ENCODE measurements at regions not wholly inside any gene's neighbourhood (a gene's known extent, or its start where the extent isn't known, plus 50 kb on each side); places are given as distances from the start of the nearest gene placed in this dataset.

DNA sequence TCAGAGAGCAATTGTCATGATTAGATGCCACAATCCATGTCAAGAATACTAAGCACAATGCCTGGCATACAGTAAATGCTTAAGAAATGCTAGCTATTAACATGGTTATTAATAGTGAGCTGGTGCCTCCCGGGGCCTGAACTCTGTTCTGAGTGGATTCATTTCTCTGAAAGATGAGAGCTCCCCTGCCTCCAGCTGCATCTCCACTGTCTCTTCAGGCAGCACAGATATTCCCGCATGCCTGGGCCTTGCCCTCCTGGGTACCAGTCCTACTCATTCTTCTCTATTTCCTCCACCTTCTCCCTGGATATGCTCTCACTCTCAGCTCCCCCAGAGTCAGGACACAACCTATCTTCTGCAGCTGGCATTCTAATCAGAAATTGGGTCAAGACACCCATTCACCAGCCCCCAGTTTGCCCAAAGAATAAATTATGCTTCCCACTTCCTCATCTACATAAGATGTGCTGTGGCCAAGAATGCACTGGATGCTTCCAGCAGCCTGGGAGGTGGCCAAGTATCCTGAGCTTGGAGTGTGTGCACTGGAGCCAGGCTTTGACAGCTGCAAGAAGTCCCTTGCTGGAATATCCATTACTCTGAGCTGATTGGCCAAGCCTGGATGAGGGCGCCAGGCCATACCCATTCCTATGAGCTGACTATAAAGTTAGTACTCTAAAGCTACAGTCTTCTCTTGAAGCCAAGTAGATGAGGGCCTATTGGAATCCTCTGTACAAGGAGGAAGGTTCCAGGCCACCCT, 669.0 kb downstream of the ACTL7B start:
- Histone ChIP-seq H3K27me3 (ENCODE audit: control insufficient read depth, insufficient read depth, low read length) (no peaks in the 10 kb centered on the region), H3K4me3 (ENCODE audit: low read depth, low read length) (no peak overlapping the region), H3K36me3 (ENCODE audit: control insufficient read depth, insufficient read depth, low read length) (no peaks in the 10 kb centered on the region)
- DNase-seq (ENCODE audit: low read depth): no peak
- TF ChIP-seq, protein P1, sequence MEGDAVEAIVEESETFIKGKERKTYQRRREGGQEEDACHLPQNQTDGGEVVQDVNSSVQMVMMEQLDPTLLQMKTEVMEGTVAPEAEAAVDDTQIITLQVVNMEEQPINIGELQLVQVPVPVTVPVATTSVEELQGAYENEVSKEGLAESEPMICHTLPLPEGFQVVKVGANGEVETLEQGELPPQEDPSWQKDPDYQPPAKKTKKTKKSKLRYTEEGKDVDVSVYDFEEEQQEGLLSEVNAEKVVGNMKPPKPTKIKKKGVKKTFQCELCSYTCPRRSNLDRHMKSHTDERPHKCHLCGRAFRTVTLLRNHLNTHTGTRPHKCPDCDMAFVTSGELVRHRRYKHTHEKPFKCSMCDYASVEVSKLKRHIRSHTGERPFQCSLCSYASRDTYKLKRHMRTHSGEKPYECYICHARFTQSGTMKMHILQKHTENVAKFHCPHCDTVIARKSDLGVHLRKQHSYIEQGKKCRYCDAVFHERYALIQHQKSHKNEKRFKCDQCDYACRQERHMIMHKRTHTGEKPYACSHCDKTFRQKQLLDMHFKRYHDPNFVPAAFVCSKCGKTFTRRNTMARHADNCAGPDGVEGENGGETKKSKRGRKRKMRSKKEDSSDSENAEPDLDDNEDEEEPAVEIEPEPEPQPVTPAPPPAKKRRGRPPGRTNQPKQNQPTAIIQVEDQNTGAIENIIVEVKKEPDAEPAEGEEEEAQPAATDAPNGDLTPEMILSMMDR (IDR thresholded peaks at IDR 0.05; ENCODE audit: insufficient read depth, low read length, severe bottlenecking): no peak
- no peak for FAIRE-seq

DNA sequence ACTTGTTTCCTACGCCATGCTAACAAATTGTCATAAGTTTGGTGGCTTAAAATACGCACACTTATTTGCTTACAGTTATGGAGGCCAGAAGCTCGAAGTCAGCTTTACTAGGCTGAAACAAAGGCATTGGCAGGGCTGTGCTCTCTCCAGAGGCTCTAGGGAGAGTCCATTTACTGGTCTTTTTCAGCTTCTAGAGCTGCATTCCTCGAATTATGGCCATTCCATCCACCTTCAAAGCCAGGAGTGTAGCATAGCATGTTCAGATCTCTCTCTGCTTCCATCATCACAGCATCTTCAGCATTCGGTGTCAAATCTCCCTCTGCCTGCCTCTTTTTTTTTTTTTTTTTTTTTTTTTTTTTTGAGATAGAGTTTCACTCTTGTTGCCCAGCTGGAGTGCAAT, 670.2 kb downstream of the ACTL7B start:
- no peak overlapping the region for H3K4me3 ChIP-seq (ENCODE audit: low read depth, low read length)
- FAIRE-seq (no peak), DNase-seq (ENCODE audit: low read depth) (no peak)
- no peaks in the 10 kb centered on the region for H3K36me3 ChIP-seq (ENCODE audit: control insufficient read depth, insufficient read depth, low read length)
- H3K27me3 ChIP-seq (ENCODE audit: control insufficient read depth, insufficient read depth, low read length): no peaks in the 10 kb centered on the region
- TF ChIP-seq, protein P1 (IDR thresholded peaks at IDR 0.05; ENCODE audit: insufficient read depth, low read length, severe bottlenecking): no peak

DNA sequence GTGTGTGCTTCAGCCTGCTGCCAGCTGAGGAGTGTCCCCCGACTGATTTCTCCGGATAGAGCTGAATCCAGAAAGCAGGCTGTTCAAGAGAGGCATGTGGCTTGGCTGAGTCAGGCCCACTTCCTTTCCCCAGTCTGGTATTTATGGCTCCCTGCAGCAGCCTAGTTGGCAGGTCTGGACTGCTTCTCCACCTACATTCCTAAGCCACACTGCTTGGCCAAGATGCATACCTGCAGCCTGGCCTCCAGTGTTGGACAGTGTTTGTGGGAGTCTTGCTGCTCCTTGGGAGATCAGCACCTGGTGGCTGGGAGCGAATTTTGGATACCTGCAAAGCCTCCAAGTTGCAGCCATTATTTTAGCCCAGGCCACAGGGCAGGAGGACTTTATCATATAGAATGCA, 670.8 kb downstream of the ACTL7B start:
- no peaks in the 10 kb centered on the region for H3K27me3 ChIP-seq (ENCODE audit: control insufficient read depth, insufficient read depth, low read length)
- DNase-seq (ENCODE audit: low read depth) (peak; percentile 90), FAIRE-seq (peak; percentile 18)
- TF ChIP-seq, protein P1 (IDR thresholded peaks at IDR 0.05; ENCODE audit: insufficient read depth, low read length, severe bottlenecking): peak; percentile 17
- no peak overlapping the region for H3K4me3 ChIP-seq (ENCODE audit: low read depth, low read length)
- no peaks in the 10 kb centered on the region for H3K36me3 ChIP-seq (ENCODE audit: control insufficient read depth, insufficient read depth, low read length)

DNA sequence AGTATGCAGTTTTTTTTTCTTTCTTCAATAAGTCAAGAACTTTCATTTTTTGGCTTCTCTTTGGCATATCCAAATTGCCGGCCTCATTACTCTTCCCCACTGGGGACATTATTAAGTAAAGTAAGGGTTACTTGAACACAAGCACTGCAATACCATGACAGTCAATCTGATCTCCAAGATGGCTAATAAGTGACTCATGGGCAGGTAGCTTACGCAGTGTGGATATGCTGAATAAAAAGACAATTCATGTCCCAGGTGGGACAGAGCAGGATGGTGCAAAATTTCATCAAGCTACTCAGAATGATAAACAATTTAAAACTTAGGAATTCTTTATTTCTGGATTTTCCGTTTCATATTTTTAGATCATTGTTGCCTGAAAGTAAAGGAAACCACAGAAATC, 671.8 kb downstream of the ACTL7B start:
- FAIRE-seq (no peak), DNase-seq (ENCODE audit: low read depth) (peak; percentile 64)
- H3K36me3 ChIP-seq (ENCODE audit: control insufficient read depth, insufficient read depth, low read length): no peaks in the 10 kb centered on the region
- H3K4me3 ChIP-seq (ENCODE audit: low read depth, low read length): no peak overlapping the region
- TF ChIP-seq, protein P1 (IDR thresholded peaks at IDR 0.05; ENCODE audit: insufficient read depth, low read length, severe bottlenecking): no peak
- no peaks in the 10 kb centered on the region for H3K27me3 ChIP-seq (ENCODE audit: control insufficient read depth, insufficient read depth, low read length)

DNA sequence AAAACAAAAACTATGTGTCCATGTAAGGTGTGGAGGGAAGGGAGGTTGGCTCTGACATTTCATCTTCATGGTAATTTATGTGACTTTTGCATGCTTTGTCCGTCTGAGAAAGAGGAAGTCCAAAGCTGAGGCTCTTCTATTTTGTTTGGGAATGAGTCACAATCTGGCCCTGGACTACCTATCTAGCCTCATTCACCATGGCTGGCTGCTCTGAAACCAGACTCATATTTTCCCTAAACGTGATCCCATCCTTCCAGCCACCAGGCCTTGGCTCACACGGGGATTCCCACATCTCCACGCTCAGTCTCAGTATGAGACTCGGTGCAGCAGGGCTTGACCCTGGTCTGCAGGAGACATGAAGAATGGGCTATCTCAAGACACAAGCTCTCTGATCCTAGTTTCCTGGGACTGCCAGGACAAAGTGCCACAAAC, 672.8 kb downstream of the ACTL7B start:
- FAIRE-seq: peak; percentile 13
- DNase-seq (ENCODE audit: low read depth): peak; percentile 47

More for the DNA sequence above, 672.8 kb downstream of the ACTL7B start:
- TF ChIP-seq, protein P1 (IDR thresholded peaks at IDR 0.05; ENCODE audit: insufficient read depth, low read length, severe bottlenecking): no peak
- no peaks in the 10 kb centered on the region for H3K36me3 ChIP-seq (ENCODE audit: control insufficient read depth, insufficient read depth, low read length)
- no peaks in the 10 kb centered on the region for H3K27me3 ChIP-seq (ENCODE audit: control insufficient read depth, insufficient read depth, low read length)
- H3K4me3 ChIP-seq (ENCODE audit: low read depth, low read length): no peak overlapping the region

Measured in bronchial epithelial cell (primary cell).